GM23338 (cell line): ENCODE measurements at regions not wholly inside any gene's neighbourhood (a gene's known extent, or its start where the extent isn't known, plus 50 kb on each side); places are given as distances from the start of the nearest gene placed in this dataset.

Experiments
- ATAC-seq: fragments of 200-7000 bp; cut with Tn5 transposase; 3 replicates; pipeline ENCODE4 v1.9.1; 2020
- DNase-seq: peaks from one replicate; pipeline ENCODE4 v3.0.0-alpha.2; 2015; ENCODE audit warnings: low spot score
- H2AFZ ChIP-seq: fragments of 200-600 bp; sonication (generic); 2 replicates; pipeline ENCODE4 v1.8.0; 2016; ENCODE audit warnings: antibody characterized with exemption, mild to moderate bottlenecking, moderate library complexity
- H3F3A ChIP-seq: fragments of 200-600 bp; sonication (generic); replicated peaks from 2 replicates; pipeline ENCODE4 v1.8.0; 2017; ENCODE audit warnings: antibody characterized with exemption, mixed run types, low read depth
- H3K27ac ChIP-seq: fragments of 200-600 bp; sonication (generic); 2 replicates; pipeline ENCODE4 v1.6.1; 2016; ENCODE audit warnings: low read depth
- H3K27me3 ChIP-seq: fragments of 200-600 bp; sonication (generic); 2 replicates; pipeline ENCODE4 v1.8.0; 2016; ENCODE audit warnings: mild to moderate bottlenecking, mixed run types, moderate library complexity; ENCODE audit not compliant: insufficient read depth
- H3K36me3 ChIP-seq: fragments of 200-600 bp; sonication (generic); 2 replicates; pipeline ENCODE4 v1.8.0; 2016; ENCODE audit warnings: mild to moderate bottlenecking; ENCODE audit not compliant: insufficient read depth
- H3K4me1 ChIP-seq: fragments of 200-600 bp; sonication (generic); 2 replicates; pipeline ENCODE4 v1.8.0; 2016; ENCODE audit warnings: mild to moderate bottlenecking, moderate library complexity; ENCODE audit not compliant: insufficient read depth
- H3K4me2 ChIP-seq: fragments of 200-600 bp; sonication (generic); 2 replicates; pipeline ENCODE4 v1.7.1; 2017; ENCODE audit warnings: mixed run types
- H3K4me3 ChIP-seq: fragments of 200-600 bp; sonication (generic); 2 replicates; pipeline ENCODE4 v1.6.1; 2016; ENCODE audit warnings: mixed run types
- H3K79me2 ChIP-seq: fragments of 200-600 bp; sonication (generic); replicated peaks from 2 replicates; pipeline ENCODE4 v1.8.0; 2017; ENCODE audit warnings: mild to moderate bottlenecking; ENCODE audit not compliant: insufficient read depth
- H3K9me2 ChIP-seq: fragments of 200-600 bp; sonication (generic); 2 replicates; pipeline ENCODE4 v1.8.0; 2017; ENCODE audit not compliant: insufficient read depth
- H4K20me1 ChIP-seq: fragments of 200-600 bp; sonication (generic); replicated peaks from 2 replicates; pipeline ENCODE4 v1.8.0; 2017; ENCODE audit warnings: mild to moderate bottlenecking; ENCODE audit not compliant: insufficient read depth
- H3K27ac Mint-ChIP-seq: 2 replicates; pipeline ENCODE4 v1.8.0; 2020; ENCODE audit warnings: inconsistent platforms, mild to moderate bottlenecking, moderate library complexity, mixed read lengths
- H3K27me3 Mint-ChIP-seq: 3 replicates; pipeline ENCODE4 v1.8.0; 2022; ENCODE audit warnings: low read depth, mild to moderate bottlenecking, moderate library complexity, mixed read lengths, inconsistent platforms; ENCODE audit not compliant: insufficient read depth, poor library complexity
- H3K36me3 Mint-ChIP-seq: 3 replicates; pipeline ENCODE4 v1.8.0; 2021; ENCODE audit warnings: low read depth, mild to moderate bottlenecking, inconsistent platforms, moderate library complexity, mixed read lengths
- H3K4me1 Mint-ChIP-seq: 3 replicates; pipeline ENCODE4 v1.8.0; 2020; ENCODE audit warnings: mild to moderate bottlenecking, inconsistent platforms, mixed read lengths
- H3K4me3 Mint-ChIP-seq: 3 replicates; pipeline ENCODE4 v1.8.0; 2021; ENCODE audit warnings: moderate library complexity, mild to moderate bottlenecking, inconsistent platforms, mixed read lengths
- H3K9me3 Mint-ChIP-seq: 3 replicates; pipeline ENCODE4 v1.8.0; 2020; ENCODE audit warnings: moderate library complexity, mild to moderate bottlenecking, inconsistent platforms, mixed read lengths
- CTCF ChIP-seq, 2 experiments: fragments of 200-600 bp in 1 of 2; sonication (generic) in 1 of 2; conservative IDR thresholded peaks; 2 replicates each; pipeline versions ENCODE4 v1.5.1 to v1.6.1; 2016 to 2017; ENCODE audit warnings: antibody characterized with exemption in 2 of 2, low read depth in 2 of 2, mild to moderate bottlenecking in 2 of 2, moderate library complexity in 1 of 2
- EZH2 ChIP-seq: fragments of 200-600 bp; sonication (generic); IDR thresholded peaks from one replicate; pipeline ENCODE4 v1.8.0; 2017; ENCODE audit warnings: antibody characterized with exemption, mild to moderate bottlenecking, low read depth; ENCODE audit not compliant: unreplicated experiment
- EZH2phosphoT487 ChIP-seq: fragments of 200-600 bp; sonication (generic); IDR thresholded peaks from one replicate; pipeline ENCODE4 v1.8.1; 2018; ENCODE audit warnings: antibody characterized with exemption; ENCODE audit not compliant: unreplicated experiment
- JUNB ChIP-seq: IDR thresholded peaks from one replicate; pipeline ENCODE4 v1.6.1; 2016; ENCODE audit warnings: antibody characterized with exemption; ENCODE audit not compliant: unreplicated experiment
- POLR2AphosphoS5 ChIP-seq: IDR thresholded peaks from 2 replicates; pipeline ENCODE4 v1.6.1; 2016; ENCODE audit warnings: antibody characterized with exemption, low read depth
- REST ChIP-seq: IDR thresholded peaks from one replicate; pipeline ENCODE4 v1.6.1; 2018; ENCODE audit warnings: antibody characterized with exemption; ENCODE audit not compliant: unreplicated experiment
- STAT1 ChIP-seq: IDR thresholded peaks from one replicate; pipeline ENCODE4 v1.6.1; 2016; ENCODE audit warnings: antibody characterized with exemption; ENCODE audit not compliant: unreplicated experiment
- ZNF114 ChIP-seq: fragments of 250-450 bp; sonication (Bioruptor Pico); IDR thresholded peaks from 2 replicates; pipeline ENCODE4 v1.5.0; 2020; ENCODE audit warnings: mild to moderate bottlenecking, moderate library complexity
- ZNF331 ChIP-seq: fragments of 250-450 bp; sonication (Bioruptor Pico); IDR thresholded peaks from 2 replicates; pipeline ENCODE4 v1.5.0; 2020; ENCODE audit warnings: low read depth, mild to moderate bottlenecking, moderate library complexity

- Histone ChIP-seq H3K9me2 (no peaks in the 10 kb centered on the region), H3K4me1 (no peaks in the 10 kb centered on the region), H3K4me2 (no peak overlapping the region), H3K79me2 (no peaks in the 10 kb centered on the region), H3K4me3 (no peak overlapping the region), H3F3A (no peaks in the 10 kb centered on the region), H3K27me3 (no peaks in the 10 kb centered on the region), H3K27ac (no peak overlapping the region), H3K36me3 (no peaks in the 10 kb centered on the region), H4K20me1 (no peaks in the 10 kb centered on the region), H2AFZ (peak overlapping the region; percentile 26; the same call in 1 of the 2 replicates)
- peaks cover 6% of the 10 kb centered on the region for H3K27me3 Mint-ChIP-seq
- H3K27ac Mint-ChIP-seq = no peak overlapping the region
- H3K4me1 Mint-ChIP-seq = peaks cover 13% of the 10 kb centered on the region; the same call in 2 of the 3 replicates
- TF ChIP-seq CTCF (conservative IDR thresholded peaks at IDR 0.05; ENCODE audit: low read depth in 2 of 2) (no peak), STAT1 (no peak)
- no peak for DNase-seq
- H3K36me3 Mint-ChIP-seq = peaks cover 12% of the 10 kb centered on the region
- H3K9me3 Mint-ChIP-seq = peaks cover 24% of the 10 kb centered on the region
- ATAC-seq = no peak; the same call in 2 of the 3 replicates
- H3K4me3 Mint-ChIP-seq = no peak overlapping the region
Observed at GRCh38 chr12:67442347-67442841, 173.2 kb downstream of the CAND1 start.

DNA sequence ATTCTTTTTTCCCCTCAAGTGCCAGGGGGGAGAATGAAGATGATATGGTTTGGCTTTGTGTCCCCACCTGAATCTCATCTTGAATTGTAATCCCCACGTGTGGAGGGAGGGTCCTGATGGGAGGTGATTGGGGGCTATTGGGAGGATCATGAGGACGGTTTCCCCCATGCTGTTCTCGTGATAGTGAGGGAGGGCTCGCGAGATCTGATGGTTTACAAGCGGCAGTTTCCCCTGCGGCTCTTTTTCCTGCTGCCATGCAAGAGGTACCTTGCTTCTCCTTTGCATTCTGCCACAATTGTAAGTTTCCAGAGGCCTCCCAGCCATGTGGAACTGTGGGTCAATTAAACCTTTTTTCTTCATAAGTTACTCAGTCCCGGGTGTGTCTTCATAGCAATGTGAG is 173.7 kb downstream of the CAND1 start:
- Histone ChIP-seq H3K79me2 (no peaks in the 10 kb centered on the region), H2AFZ (peak overlapping the region; percentile 26; the same call in 1 of the 2 replicates), H3K27ac (no peak overlapping the region), H3K4me1 (no peaks in the 10 kb centered on the region), H3K4me2 (no peak overlapping the region), H3K27me3 (no peaks in the 10 kb centered on the region), H3K4me3 (no peak overlapping the region), H3K9me2 (no peaks in the 10 kb centered on the region), H3F3A (no peaks in the 10 kb centered on the region), H4K20me1 (no peaks in the 10 kb centered on the region), H3K36me3 (no peaks in the 10 kb centered on the region)
- no peak for ATAC-seq
- Mint-ChIP-seq H3K27me3 (peaks cover 6% of the 10 kb centered on the region), H3K36me3 (peaks cover 12% of the 10 kb centered on the region), H3K27ac (no peak overlapping the region), H3K4me1 (peaks cover 13% of the 10 kb centered on the region; the same call in 2 of the 3 replicates), H3K4me3 (no peak overlapping the region), H3K9me3 (peaks cover 24% of the 10 kb centered on the region)
- DNase-seq = no peak
- TF ChIP-seq POLR2AphosphoS5 (no peak), EZH2 (no peak), REST (no peak), CTCF (conservative IDR thresholded peaks at IDR 0.05; ENCODE audit: low read depth in 2 of 2) (no peak), ZNF114 (CRISPR knock-in tag) (no peak), JUNB (no peak), ZNF331 (CRISPR knock-in tag) (no peak), EZH2phosphoT487 (no peak)
